GM21515 (cell line): ENCODE measurements at regions not wholly inside any gene's neighbourhood (a gene's known extent, or its start where the extent isn't known, plus 50 kb on each side); places are given as distances from the start of the nearest gene placed in this dataset.
"Not testable (repeated sequence)": the region's sequence is repeated elsewhere in the genome, so short reads cannot be mapped to it uniquely, and the experiment has no call there.

Source experiments
- ATAC-seq: cut with Tn5 transposase; IDR thresholded peaks from one replicate; pipeline ENCODE4 v1.9.1; 2021; ENCODE audit not compliant: unreplicated experiment

DNA sequence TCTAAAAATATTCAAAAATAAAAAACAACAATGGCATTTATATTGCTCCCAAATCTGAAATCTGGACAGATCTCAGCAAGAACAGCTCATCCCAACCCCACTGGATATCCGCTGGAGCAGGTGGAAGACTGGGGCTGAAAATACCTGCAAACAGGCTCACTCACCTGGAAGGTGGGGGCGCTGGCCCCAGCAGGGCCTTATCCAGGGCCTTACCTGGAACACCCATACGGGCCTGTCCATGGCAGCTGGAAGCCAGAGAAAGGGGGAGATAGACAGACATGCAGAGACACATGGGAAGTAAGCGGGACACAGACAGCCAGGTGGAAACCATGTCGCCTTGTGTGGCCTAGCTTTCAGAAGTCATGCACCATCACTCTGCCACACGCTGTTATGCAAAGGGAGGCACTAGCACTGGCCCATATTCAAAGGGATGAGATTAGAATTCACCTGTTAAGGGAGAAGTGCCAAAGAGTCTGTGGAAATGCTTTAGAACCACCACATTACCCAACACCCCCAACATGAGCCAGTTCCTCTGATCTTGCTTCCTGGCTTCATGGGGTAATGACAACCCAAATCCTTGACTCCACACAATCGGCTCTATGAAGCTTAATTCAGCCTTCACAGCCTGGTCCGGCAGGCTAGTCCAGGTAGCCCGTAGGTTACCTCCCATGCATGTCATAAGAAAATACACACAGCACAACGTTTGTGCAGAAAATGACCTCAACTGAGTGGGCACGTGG is 99.0 kb upstream of the CDYL start:
- ATAC-seq = no peak

DNA sequence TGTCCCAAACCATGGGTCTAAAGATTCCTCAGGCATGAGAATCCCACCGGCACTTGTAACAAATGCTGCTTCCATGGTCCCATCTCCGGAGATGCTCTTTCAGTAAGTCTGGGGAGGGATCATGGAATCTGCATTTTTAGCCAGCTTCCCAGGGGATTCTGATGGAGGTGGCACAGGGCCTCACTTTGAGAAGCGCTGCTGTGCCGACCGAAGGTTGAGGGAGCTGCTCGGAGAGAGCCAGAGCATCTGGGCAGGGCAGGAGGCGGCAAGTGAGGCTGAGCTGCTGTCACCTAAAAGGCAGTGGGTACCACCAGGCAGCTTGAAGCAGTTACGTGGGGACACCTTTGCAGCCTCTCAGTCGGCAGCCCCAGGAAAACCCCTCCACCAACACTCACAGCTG is 100.2 kb upstream of the CDYL start:
- ATAC-seq = no peak

DNA sequence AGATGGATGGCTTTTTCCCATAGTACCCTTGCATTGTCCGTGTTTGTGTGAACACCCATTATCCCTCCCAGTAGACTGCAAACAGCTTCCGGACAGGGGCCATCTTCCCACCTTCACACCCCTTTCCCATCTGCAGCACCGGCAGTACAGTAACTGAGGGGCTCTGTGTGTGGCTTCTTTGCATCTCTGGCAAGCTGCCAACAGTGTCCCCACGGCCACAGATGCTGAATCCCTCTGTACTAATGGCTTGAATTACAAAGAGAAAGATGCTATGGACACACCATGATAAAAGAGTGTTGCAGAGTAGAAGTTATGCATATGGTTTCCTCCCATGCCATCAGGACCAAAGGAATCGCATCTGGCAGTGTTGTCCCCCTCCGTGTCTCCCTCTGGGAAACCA is 101.1 kb upstream of the CDYL start:
- ATAC-seq = no peak

DNA sequence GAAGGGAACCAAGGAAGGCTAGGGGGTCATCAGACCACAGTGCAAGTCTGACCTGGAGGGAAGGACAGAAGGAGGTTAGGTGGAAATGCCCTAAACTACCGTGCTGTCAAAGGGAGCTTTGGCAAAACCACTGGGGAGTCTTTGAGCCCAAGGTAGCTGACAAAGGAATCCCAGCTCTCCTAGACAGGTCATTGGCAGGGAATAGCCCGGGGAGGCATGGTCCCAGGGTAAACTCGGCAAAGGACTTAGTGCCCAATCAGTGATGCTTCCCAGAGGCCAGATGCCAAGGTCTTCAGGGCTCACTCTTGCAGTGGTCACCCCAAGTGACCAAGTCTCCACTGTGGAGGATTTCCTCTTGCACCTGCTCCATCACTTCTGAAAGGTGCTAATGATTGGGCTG is 102.3 kb upstream of the CDYL start:
- no peak for ATAC-seq

DNA sequence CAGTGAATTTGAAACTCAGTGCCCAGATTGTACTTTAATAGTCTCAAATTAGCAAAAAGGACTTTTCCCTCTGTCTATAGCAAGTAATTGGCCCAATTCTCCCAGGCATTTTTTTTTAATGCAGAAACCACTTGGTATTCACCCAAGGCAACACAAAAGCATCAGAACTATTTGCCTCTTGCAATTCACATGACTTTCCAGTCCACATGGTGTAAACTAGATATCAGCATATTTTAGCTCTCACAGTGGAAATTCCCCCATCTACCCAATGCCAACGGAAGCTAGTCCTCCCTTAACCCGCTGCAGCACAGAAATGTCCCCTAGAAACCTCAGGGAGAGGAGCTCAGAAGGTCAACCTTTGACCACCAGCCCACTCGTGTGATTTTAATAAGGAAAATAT is 103.4 kb upstream of the CDYL start:
- ATAC-seq = no peak

DNA sequence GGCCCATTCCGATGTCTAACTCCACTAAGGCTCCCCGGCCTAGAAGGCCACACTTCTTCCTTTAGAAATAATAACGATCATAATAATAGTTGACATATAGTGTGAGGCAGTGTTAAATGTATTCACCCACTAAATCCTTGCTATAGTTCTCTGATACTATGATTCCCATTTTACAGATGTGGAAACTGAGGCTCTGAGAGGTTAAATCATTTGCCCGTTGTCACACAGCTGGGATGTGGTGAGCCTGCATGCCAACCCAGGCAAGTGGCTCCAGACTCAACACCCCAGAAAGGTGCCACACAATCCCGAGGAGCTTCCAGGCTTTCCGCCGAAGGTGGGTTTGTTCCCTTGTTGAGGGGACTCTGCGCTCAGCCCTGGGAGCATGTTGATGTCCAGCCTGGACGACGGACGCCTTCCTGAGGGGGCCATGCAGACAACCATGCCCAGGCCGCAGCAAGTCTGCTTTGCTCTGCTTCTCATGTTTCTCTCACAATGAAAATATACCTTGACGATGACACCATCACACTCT is 104.6 kb upstream of the CDYL start:
- ATAC-seq = no peak

DNA sequence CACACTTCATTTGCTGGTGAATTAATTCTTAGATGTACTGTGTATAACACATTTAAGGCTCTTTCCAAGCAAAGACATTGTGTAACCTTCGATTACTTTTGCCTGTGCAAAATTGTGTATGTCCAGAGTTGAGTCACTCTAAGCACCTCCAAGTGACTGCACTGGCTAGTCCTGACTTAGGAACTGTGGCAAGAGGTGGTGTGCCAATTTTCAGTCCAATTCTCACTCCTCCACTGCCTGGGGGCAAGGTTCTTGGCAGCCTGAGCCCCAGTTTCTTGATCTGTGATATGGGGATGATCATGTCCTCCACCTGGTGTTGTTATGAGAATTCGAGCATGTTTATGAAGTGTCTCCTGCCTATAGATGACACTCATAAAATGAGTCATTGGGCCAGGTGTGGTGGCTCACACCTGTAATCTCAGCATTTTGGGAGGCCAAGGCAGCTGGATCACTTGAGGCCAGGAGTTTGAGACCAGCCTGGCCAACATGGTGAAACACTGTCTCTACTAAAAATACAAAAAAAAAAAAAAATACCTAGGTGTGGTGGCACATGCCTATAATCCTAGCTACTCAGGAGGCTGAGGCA is 105.3 kb upstream of the CDYL start:
- no peak for ATAC-seq

DNA sequence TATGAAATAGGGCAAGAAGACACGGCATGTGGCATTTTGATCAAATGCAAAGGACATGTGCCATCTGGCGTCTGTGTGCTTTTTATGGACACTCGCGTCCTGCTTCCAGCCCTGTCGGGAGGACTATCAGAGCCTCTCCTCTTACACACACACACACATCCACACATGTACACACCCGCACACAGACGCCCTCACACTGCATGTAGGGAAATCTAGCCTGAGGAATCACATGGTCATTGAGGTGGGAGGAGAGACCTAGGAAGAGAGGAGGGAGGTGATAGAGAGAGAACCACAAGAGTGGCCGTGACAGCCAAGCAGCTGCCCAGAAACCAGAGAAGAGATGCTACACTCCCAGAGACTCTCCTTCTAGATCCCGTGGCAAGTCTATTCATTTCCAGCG is 105.9 kb upstream of the CDYL start:
- ATAC-seq = no peak

DNA sequence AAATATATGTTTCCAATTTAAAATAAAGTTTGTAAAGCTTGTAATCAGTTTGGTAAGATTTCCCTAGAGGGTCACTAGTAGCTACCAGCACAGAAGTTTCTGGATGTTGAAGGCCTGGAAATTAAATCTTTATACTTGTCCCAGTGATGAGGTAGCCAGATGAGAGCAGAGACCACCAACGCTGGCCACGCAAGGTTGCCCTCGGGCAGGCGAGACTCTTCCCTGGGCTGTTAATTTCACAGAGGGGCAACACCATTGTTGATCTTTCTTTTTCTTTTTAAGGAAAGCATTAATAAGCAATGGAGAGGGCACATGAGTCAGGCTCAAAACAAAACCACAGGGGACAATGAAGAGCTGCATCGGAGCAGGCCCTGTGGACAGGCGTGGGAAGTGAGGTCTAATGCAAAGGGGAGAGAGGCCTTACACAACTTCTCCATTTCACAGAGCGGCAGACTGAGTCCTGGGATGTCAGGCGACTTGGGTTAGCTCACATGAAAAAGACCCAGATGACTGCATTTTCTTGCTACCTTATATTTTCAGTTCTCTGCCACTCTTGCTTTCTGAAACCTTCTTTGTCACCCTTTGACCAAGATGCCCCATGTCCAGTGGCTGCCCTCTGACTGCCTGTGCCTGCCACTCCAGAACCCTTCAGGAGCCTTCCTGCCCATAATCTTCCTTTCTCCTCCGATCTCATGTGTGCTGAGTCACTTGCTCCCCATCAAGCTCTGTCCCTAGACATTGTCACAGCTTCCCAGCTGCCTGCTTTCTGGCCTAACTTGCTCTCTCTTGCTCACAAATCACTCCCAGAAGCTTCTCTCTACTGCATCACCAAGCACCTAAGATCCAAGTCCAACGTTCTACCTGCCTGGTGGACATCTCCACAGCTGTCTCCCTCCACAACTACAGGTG is 107.7 kb upstream of the CDYL start:
- no peak for ATAC-seq

DNA sequence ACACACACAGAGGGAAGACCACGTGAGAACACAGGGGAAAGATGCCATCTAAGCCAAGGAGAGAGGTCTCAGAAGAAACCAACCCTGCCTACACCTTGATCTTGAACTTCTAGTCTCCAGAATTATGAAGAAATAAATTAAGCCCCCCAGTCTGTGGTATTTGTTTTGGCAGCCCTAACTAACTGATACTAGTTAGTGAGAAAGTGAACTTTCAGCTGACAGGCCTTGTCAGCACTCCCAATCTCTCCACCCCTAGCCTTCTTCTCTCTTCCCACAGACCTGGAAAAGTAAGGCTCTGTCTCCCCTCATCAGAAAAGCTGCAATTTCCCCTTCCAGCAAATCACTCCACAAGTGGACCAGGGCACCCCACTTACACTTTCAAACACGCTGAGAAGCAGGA is 108.6 kb upstream of the CDYL start:
- no peak for ATAC-seq

DNA sequence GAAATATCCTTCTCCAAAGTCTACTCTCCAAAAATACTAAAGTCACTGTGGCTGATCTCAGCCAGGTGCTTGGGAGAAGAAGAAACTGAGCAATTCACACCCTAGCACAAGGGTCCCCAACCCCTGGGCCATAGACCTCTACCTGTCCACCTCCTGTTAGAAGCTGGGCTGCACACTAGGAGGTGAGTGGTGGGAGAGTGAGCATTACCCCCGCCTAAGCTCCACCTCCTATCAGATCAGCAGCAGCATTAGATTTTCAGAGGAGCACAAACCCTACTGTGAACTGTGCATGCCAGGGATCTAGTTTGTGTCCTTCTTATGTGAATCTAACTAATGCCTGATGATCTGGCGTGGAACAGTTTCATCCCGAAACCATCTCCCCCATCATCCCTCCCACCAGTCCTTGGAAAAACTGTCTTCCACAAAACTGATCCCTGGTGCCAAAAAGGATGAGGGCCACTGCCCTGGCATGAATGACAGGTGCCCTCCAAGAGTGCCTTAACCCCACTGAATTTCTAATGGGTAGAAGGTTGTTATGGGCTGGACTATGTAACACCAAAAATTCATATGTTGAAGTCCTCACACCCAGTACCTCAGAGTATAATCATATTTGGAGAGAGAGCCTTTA is 109.2 kb upstream of the CDYL start:
- ATAC-seq = no peak

DNA sequence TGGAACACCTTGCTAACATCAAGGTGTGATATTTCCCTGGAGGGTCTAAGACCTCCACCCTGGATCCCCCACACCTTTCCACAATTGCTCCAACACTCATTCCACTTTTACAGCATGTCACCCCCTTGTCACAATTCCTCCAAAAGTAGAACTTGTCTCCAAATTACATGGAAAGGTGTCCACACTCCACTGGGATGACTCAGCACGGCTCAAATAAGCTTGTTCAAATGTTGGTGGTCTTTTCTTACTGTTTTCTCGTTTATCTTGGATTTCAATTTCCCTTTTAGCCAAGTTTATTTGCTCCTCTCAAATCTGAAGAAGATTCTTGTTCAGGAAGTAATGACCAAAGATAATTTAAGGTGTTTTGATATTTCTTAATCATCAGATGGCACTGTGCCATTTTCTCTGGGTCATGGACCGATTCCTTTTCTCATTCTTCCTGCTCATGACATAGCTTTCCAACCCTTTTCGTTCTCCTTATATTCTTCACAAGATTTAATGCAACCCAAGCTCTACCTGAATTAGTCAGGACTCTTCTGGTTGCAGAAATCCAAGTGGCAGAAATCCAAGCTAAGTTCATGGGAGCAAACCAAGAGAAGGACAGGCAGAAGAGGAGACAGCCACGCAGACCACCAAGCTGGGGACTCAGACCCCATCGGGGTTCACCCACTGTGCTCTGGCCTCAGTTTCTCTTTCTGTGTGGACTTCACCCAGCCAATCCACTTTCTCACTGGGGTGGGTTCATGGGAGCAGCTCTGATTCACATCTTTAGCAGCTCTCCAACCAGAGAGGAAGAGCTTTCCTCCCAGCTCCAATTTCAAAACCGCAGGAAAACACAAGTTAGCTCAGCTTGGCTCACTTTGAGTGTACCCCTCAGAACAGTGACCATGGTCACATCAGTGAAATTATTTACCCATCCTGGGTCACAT is 110.5 kb upstream of the CDYL start:
- ATAC-seq = no peak

DNA sequence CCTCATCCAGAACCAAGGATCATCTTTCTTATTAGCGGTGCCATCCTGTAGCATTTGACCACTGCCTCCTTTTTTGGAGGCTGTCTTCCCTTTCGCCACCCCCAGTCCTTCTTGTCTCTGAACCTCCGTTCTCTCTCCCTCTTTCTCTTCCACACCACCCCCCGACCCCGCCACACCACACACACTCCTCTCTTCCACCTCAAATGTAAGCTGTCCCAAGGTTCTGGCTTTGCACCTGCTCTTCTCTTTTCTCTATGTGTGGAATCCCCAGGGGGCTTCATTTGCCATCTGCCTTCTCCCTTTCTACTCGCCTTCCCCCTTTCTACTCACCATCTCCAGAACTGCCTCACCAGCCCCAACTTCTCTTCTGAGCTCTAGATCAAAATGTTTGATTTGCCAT is 111.3 kb upstream of the CDYL start:
- no peak for ATAC-seq

DNA sequence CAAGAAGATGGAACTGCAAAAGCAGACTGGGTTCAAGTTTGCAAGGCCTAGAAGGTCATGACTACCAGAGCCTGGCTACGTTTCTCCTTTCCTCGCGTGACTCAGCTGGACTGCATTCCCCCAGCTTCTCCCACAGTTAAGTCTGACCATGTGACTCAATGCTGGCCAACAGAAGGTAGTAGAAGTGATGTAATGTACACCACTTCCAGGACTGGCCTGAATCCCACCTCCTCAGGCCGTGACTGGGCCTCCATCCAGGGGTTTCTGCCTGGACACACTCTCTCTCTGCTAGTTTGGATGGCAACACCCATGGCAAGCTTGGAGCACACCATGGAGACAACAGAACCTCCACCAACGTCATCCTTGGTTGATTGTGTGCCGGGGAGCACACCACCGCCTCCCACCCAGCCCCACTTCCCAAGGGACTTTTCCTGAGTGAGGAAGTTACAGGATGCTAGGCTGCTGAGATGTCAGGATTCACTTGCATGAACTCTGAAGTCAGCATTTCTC is 112.0 kb upstream of the CDYL start:
- no peak for ATAC-seq

DNA sequence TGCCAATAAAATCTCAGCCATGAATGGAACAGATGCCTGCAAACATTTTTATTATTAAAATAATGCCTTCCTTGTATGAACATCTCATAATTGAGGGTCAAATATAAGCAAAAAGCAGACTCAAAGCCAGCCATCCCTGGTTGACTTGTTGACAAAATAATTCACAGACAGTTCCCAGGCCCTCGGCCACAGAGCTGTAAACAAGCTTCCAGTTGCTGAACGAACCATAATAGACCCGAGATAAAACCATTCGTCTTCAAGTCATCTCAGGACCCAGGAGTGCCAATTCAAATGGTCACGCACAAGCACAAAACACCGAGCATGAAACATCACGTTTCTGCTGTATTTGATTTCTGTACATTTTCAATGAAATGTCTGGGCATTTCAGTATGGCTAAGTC is 113.3 kb upstream of the CDYL start:
- ATAC-seq = no peak

DNA sequence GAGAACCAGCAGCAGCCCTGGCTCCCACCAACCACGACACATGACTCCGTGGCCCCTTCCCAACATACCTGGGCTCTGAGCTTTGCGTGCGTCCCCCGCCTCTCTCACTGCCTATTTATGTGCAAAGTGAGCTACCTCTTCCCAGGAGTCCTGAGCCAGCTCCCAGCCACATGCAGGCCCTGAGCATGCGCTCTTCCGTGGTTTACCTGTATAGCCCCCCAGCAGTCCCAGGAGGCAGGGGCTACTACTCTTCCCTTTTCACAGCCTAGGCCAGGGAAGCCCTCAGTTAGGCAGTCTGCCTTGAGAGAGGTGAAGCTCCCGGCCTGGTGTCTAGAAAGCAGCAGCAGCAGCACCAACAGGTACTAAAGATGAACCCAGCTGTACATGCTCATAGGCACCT is 114.8 kb upstream of the CDYL start:
- ATAC-seq = no peak

DNA sequence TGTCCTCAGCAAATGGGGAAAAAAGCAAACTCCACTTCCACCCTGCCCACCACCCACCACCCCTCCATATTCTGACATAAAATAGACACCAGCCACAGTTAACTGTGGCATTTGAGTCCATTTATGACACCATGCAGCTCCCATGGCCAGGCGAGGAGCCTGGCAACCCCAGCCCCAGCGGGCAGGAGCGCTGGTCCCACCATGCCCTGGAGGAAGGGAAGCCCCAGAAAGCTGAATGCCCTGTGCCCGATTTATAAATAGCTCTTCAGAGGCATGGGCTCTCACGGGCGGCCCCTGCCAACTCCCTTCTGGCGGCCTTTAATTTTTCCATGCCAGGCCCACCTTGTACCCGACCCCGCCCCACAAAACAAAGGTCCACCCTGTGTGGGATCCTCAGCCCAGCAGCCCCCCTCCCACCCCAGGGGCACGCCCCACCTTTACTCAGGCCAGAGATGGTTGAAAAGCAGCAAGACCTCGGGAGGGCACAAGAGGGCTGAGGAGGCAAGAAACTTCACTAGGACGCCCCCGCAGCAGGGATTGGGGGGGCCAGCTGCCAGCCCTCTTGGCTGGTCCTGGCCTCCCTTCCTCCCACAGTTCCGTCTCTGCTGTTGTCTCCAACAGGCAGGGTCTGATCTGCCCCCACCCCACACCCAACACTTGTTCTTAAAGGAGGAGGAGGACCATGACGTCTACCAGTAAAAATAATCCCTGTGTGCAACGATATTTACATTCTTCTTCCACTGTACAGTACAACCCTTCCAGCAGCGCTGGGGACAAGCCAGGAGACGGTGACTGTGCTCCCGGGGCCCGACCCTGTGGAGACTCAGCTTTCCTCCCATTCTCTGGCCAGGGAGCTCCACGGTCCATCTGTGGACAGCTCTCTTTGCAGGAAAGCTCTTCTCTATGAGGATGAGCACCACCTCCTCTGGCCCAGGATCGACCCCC is 115.6 kb upstream of the CDYL start:
- no peak for ATAC-seq

DNA sequence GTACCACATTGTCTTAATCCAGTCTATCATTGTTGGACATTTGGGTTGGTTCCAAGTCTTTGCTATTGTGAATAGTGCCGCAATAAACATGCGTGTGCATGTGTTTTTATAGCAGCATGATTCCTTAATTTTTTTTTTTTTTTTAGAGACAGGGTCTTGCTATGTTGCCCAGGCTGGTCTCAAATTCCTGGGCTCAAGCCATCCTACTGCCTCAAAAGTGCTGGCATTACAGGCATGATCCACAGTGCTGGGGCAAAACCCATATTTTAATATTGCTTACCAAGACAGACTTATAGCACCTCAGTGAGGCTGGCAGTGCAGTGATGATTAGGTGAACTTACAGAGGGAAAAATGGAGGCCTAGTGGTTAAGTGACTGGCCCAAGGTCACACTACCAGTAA is 116.5 kb upstream of the CDYL start:
- ATAC-seq = not testable (repeated sequence)

DNA sequence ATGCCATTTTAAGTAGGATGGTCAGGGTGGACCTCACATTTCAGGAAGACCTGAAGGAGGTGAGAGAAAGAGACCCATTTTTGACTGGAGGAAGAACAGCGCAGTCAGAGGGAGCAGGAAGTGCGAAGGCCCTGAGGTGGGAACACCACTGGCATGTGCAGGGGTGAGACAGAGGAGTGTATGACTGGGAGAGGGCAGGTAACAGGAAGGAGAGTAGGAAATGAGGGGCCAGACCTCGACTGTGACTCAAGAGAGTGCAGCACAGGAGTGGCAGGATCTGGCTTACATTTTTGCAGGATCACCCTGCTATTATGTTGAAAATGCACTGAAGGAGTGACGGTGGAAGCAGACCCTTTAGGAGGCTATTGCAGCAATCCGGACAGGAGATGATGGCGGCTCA is 117.7 kb upstream of the CDYL start:
- ATAC-seq = no peak
